ENCODE measurements at regions not wholly inside any gene's neighbourhood (a gene's known extent, or its start where the extent isn't known, plus 50 kb on each side); places are given as distances from the start of the nearest gene placed in this dataset.

GRCh38 chr15:69673291-69673881 is 220.8 kb downstream of the RPLP1 start:
- TF ChIP-seq EZH2phosphoT487 (IDR thresholded peaks at IDR 0.05; ENCODE audit: borderline replicate concordance, low read depth, low read length), result no peak
- TF ChIP-seq, protein P1, sequence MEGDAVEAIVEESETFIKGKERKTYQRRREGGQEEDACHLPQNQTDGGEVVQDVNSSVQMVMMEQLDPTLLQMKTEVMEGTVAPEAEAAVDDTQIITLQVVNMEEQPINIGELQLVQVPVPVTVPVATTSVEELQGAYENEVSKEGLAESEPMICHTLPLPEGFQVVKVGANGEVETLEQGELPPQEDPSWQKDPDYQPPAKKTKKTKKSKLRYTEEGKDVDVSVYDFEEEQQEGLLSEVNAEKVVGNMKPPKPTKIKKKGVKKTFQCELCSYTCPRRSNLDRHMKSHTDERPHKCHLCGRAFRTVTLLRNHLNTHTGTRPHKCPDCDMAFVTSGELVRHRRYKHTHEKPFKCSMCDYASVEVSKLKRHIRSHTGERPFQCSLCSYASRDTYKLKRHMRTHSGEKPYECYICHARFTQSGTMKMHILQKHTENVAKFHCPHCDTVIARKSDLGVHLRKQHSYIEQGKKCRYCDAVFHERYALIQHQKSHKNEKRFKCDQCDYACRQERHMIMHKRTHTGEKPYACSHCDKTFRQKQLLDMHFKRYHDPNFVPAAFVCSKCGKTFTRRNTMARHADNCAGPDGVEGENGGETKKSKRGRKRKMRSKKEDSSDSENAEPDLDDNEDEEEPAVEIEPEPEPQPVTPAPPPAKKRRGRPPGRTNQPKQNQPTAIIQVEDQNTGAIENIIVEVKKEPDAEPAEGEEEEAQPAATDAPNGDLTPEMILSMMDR (conservative IDR thresholded peaks at IDR 0.05; ENCODE audit: low read length), result no peak
